Naive thymus-derived CD4-positive, alpha-beta T cell (primary cell): ENCODE measurements at regions not wholly inside any gene's neighbourhood (a gene's known extent, or its start where the extent isn't known, plus 50 kb on each side); places are given as distances from the start of the nearest gene placed in this dataset.

Experiments
- ATAC-seq: fragments of 150-1000 bp; cut with Tn5 transposase; 2 replicates; pipeline ENCODE4 v1.10.0; 2021; ENCODE audit warnings: mild to moderate bottlenecking, moderate library complexity
- CTCF ChIA-PET: fragments of 350-600 bp; sonication (Branson Sonifier 250); formaldehyde crosslinking; loops from one replicate; lab custom pipeline; 2021; ENCODE audit warnings: antibody characterized with exemption; lab: Charles Lee
- POLR2A ChIA-PET: fragments of 350-600 bp; sonication (Branson Sonifier 250); formaldehyde crosslinking; loops from one replicate; lab custom pipeline; 2021; ENCODE audit warnings: antibody characterized with exemption, inconsistent platforms; lab: Charles Lee
- DNase-seq, 9 donors: peaks; one replicate each; pipeline versions ENCODE4 v3.0.0 to v3.0.0-alpha.2; 2020 to 2022; ENCODE audit warnings: mixed read lengths in 1 of 9
- H3K27ac ChIP-seq: one replicate; pipeline ENCODE4 v1.7.0; 2013; ENCODE audit warnings: mild to moderate bottlenecking, low read depth, low read length, moderate library complexity
- H3K27me3 ChIP-seq, 2 donors: one replicate each; pipeline ENCODE4 v1.7.0; 2013; ENCODE audit warnings: low read length in 2 of 2, mild to moderate bottlenecking in 2 of 2, moderate library complexity in 2 of 2; ENCODE audit not compliant: control insufficient read depth in 2 of 2, insufficient read depth in 2 of 2
- H3K36me3 ChIP-seq, 3 experiments: 1 replicate in 2 of 3; 2 replicates in 1 of 3; pipeline ENCODE4 v1.7.0; 2013; ENCODE audit warnings: low read length in 3 of 3, mild to moderate bottlenecking in 3 of 3, moderate library complexity in 1 of 3; ENCODE audit not compliant: insufficient read depth in 3 of 3, control insufficient read depth in 2 of 3
- H3K4me1 ChIP-seq, 2 donors: one replicate each; pipeline ENCODE4 v1.7.0; 2013; ENCODE audit warnings: low read length in 2 of 2, mild to moderate bottlenecking in 2 of 2, moderate library complexity in 1 of 2; ENCODE audit not compliant: control insufficient read depth in 2 of 2, insufficient read depth in 2 of 2
- H3K4me3 ChIP-seq: 2 replicates; pipeline ENCODE4 v1.7.0; 2013; ENCODE audit warnings: mild to moderate bottlenecking, low read length
- H3K9me3 ChIP-seq, 3 experiments: 1 replicate in 2 of 3; 2 replicates in 1 of 3; pipeline ENCODE4 v1.7.0; 2013; ENCODE audit warnings: low read length in 3 of 3; ENCODE audit not compliant: control insufficient read depth in 2 of 3
- H3K27ac Mint-ChIP-seq, 9 donors: one replicate each; pipeline ENCODE4 v1.8.0; 2020 to 2022; ENCODE audit warnings: mixed read lengths in 9 of 9, mild to moderate bottlenecking in 8 of 9, moderate library complexity in 5 of 9, inconsistent platforms in 2 of 9
- H3K27me3 Mint-ChIP-seq, 5 donors: one replicate each; pipeline ENCODE4 v1.8.0; 2021 to 2022; ENCODE audit warnings: mixed read lengths in 5 of 5, mild to moderate bottlenecking in 1 of 5
- H3K36me3 Mint-ChIP-seq, 5 donors: one replicate each; pipeline ENCODE4 v1.8.0; 2020 to 2022; ENCODE audit warnings: mixed read lengths in 5 of 5, mild to moderate bottlenecking in 3 of 5, inconsistent platforms in 1 of 5
- H3K4me1 Mint-ChIP-seq, 7 donors: one replicate each; pipeline ENCODE4 v1.8.0; 2020 to 2022; ENCODE audit warnings: mixed read lengths in 7 of 7, mild to moderate bottlenecking in 3 of 7, inconsistent platforms in 1 of 7
- H3K4me3 Mint-ChIP-seq, 10 donors: one replicate each; pipeline ENCODE4 v1.8.0; 2020 to 2022; ENCODE audit warnings: mild to moderate bottlenecking in 10 of 10, mixed read lengths in 10 of 10, moderate library complexity in 6 of 10, inconsistent platforms in 2 of 10
- H3K9me3 Mint-ChIP-seq, 11 donors: one replicate each; pipeline ENCODE4 v1.8.0; 2020 to 2022; ENCODE audit warnings: mixed read lengths in 11 of 11, mild to moderate bottlenecking in 4 of 11, inconsistent platforms in 1 of 11, moderate library complexity in 1 of 11
- intact Hi-C, 2 donors: fragments of 100-400 bp; cut with micrococcal nuclease; formaldehyde crosslinking; loops; one replicate each; pipeline ENCODE4 v1.15.1; 2023

DNA sequence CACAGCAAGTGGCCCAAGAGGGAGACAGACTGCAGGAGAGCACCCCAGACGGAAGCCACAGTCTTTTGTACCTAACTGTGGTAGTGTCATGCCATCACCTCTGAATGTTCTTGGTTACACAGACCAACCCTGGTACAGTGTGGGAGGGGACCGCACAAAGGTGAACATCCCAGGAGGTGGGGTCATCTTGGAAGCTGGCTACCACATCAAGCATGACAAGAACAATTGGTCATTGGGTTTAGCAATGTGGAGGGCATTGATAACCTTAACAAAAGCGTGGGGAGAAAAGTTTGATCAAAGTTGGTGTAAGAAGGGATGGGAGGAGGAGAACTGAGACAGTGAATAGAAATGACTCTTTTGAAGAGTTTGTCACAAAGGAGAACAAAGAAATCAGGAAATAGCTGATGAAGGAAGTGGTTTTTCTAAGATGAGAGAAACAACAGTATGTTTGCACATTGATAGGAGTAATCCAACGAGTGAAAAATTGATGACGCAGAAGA is 87.1 kb upstream of the CACNA1E start:
- Mint-ChIP-seq H3K4me1 (peaks cover 11 to 50% (median 29%) of the 10 kb centered on the region in 7 donors), H3K27ac (no peak overlapping the region), H3K36me3 (no peaks in the 10 kb centered on the region), H3K27me3 (no peaks in the 10 kb centered on the region), H3K4me3 (no peak overlapping the region), H3K9me3 (no peaks in the 10 kb centered on the region)
- POLR2A ChIA-PET, result interaction anchor here (0.6 to 6.7 kb wide), 10 partner anchors 12 to 374 kb away, joined by 3 to 43 read pairs (median 4); partner anchors contain the start of gene STX6
- Histone ChIP-seq H3K36me3 (no peaks in the 10 kb centered on the region), H3K27ac (peak overlapping the region; percentile 62), H3K4me1 (peaks cover 47 to 82% of the 10 kb centered on the region in 2 donors), H3K4me3 (peak overlapping the region; percentile 3), H3K9me3 (no peaks in the 10 kb centered on the region), H3K27me3 (no peaks in the 10 kb centered on the region)
- DNase-seq (peak; percentile 25 to 89 (median 87)), ATAC-seq (peak; percentile 89)
- intact Hi-C loops, result loop anchor here (1.0 to 5.0 kb wide), 18 partner anchors 11 to 1393 kb away; partner anchors contain the start of genes ACBD6 (in 1 of the 2), IER5 (in 1 of the 2), MR1 (in 1 of the 2) and NPL (in 1 of the 2)
- CTCF ChIA-PET, result interaction anchor here (0.6 to 4.2 kb wide), 9 partner anchors 7 to 263 kb away, joined by 3 to 26 read pairs (median 3); no protein-coding TSS in a partner anchor

DNA sequence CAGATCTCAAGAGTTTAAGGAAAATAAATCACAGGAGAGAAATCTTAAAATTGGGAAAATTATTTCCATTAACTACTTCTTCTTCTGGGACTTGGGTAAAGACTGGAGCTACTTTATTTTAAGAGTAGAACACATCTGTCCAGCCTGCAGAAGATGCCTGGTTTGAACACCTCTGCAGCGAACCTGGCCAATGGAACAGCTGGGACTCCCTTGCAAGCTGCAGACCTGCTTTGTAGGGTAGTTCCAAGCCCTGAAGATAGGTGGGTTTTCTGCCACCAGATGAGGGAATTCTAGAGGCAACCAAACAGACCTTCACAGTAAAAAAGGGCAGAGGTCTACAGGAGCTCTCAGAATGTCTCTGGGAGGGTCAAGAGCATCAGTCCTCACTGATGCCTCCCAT is 86.5 kb upstream of the CACNA1E start:
- ChIA-PET POLR2A (interaction anchor here (0.8 to 6.7 kb wide), 9 partner anchors 11 to 374 kb away, joined by 3 to 43 read pairs (median 4); partner anchors contain the start of gene STX6), CTCF (interaction anchor here (0.6 to 4.2 kb wide), 8 partner anchors 8 to 206 kb away, joined by 3 to 26 read pairs (median 3); no protein-coding TSS in a partner anchor)
- Mint-ChIP-seq H3K36me3 (no peaks in the 10 kb centered on the region), H3K27ac (no peak overlapping the region), H3K27me3 (no peaks in the 10 kb centered on the region), H3K4me1 (peaks cover 17 to 51% (median 35%) of the 10 kb centered on the region in 7 donors), H3K9me3 (no peaks in the 10 kb centered on the region), H3K4me3 (no peak overlapping the region)
- Histone ChIP-seq H3K4me3 (peak overlapping the region; percentile 35), H3K27me3 (no peaks in the 10 kb centered on the region), H3K36me3 (no peaks in the 10 kb centered on the region), H3K4me1 (peaks cover 47 to 85% of the 10 kb centered on the region in 2 donors), H3K27ac (peak overlapping the region; percentile 62), H3K9me3 (no peaks in the 10 kb centered on the region)
- ATAC-seq (no peak), DNase-seq (no peak)
- intact Hi-C loops, result loop anchor here (1.0 to 5.0 kb wide), 18 partner anchors 10 to 1392 kb away; partner anchors contain the start of genes ACBD6 (in 1 of the 2), IER5 (in 1 of the 2), MR1 (in 1 of the 2) and NPL (in 1 of the 2)

DNA sequence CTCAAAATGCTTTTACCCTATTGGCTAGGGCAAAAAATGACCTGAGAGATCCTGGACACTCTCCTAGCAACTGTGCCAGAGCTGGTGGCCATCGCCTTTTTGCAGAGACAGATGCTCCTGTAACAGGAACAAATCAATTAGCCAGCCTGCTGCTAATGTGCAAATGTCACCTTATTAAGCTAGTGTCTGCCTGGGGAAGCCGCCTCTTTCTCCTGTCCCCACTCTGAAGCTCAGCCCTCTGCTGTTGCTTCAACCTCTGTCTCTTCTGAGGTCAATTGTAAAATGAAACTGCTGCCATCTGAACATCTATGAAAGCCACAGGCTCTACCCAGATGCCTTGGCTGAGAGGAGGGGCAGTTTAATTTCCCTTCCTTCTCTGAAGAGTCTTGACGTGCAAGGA is 85.5 kb upstream of the CACNA1E start:
- H3K4me3 Mint-ChIP-seq, result peak overlapping the region in 8 of 10 donors; percentile 57 to 82 (median 74)
- no peaks in the 10 kb centered on the region for H3K36me3 ChIP-seq

DNA sequence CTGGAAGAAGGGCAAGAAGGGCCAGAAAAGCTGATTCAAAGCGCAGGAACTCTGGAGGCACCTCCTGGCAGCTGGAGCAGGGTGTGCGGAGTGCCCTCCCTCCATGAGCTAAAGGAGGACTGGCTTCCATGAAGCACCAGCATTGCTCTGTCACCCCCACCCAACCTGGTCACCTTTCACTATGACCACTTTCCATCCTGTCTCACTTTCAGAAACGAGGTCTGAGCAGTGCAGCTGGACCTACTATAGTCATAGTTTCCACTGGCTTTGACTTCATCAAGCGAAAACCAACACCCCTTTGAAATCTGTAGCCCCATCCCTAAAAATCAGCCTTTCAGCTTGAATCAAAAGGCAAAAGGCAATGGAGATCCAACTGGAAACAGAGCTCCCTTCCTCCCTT is 84.8 kb upstream of the CACNA1E start:
- H3K27me3 ChIP-seq, result no peaks in the 10 kb centered on the region
- ATAC-seq (no peak), DNase-seq (no peak)
- peaks cover 41 to 70% of the 10 kb centered on the region in 2 donors for H3K4me1 ChIP-seq
- Mint-ChIP-seq H3K9me3 (no peaks in the 10 kb centered on the region), H3K36me3 (no peaks in the 10 kb centered on the region), H3K4me3 (peak overlapping the region in 3 of 10 donors; percentile 41 to 82 (median 77)), H3K27me3 (no peaks in the 10 kb centered on the region), H3K27ac (peak overlapping the region in 3 of 9 donors; percentile 71 to 94 (median 83)), H3K4me1 (peaks cover 26 to 49% (median 37%) of the 10 kb centered on the region in 7 donors)
- POLR2A ChIA-PET, result interaction anchor here (0.7 to 6.7 kb wide), 11 partner anchors 10 to 897 kb away, joined by 3 to 43 read pairs (median 4); partner anchors contain the start of gene STX6
- H3K9me3 ChIP-seq, result no peaks in the 10 kb centered on the region
- no peaks in the 10 kb centered on the region for H3K36me3 ChIP-seq
- no peak overlapping the region for H3K4me3 ChIP-seq
- peak overlapping the region; percentile 62 for H3K27ac ChIP-seq
- CTCF ChIA-PET, result interaction anchor here (1.2 to 4.2 kb wide), 7 partner anchors 8 to 208 kb away, joined by 4 to 26 read pairs (median 5); no protein-coding TSS in a partner anchor
- intact Hi-C loops, result loop anchor here (5.0 kb wide), 4 partner anchors 376 to 1219 kb away; partner anchors contain the start of genes STX6 (in 1 of the 2) and XPR1 (in 1 of the 2)

More for the DNA sequence above, 85.5 kb upstream of the CACNA1E start:
- ATAC-seq (peak; percentile 47), DNase-seq (peak in 7 of 9 donors; percentile 24 to 57 (median 45))
- H3K4me1 Mint-ChIP-seq, result peaks cover 26 to 45% (median 41%) of the 10 kb centered on the region in 7 donors
- no peaks in the 10 kb centered on the region for H3K36me3 Mint-ChIP-seq
- no peaks in the 10 kb centered on the region for H3K27me3 Mint-ChIP-seq
- H3K9me3 Mint-ChIP-seq, result no peaks in the 10 kb centered on the region
- Histone ChIP-seq H3K9me3 (no peaks in the 10 kb centered on the region), H3K4me1 (peaks cover 41 to 77% of the 10 kb centered on the region in 2 donors), H3K27me3 (no peaks in the 10 kb centered on the region), H3K27ac (peak overlapping the region; percentile 62), H3K4me3 (peak overlapping the region; percentile 22)
- POLR2A ChIA-PET, result interaction anchor here (0.7 to 6.7 kb wide), 13 partner anchors 10 to 896 kb away, joined by 3 to 43 read pairs (median 4); partner anchors contain the start of gene STX6
- intact Hi-C loops, result loop anchor here (2.0 to 5.0 kb wide), 10 partner anchors 23 to 1391 kb away; partner anchors contain the start of genes ACBD6 (in 1 of the 2), MR1 (in 1 of the 2), NPL (in 1 of the 2) and STX6 (in 1 of the 2)
- peak overlapping the region in 2 of 9 donors; percentile 83 to 94 for H3K27ac Mint-ChIP-seq
- CTCF ChIA-PET, result interaction anchor here (1.3 to 4.2 kb wide), 6 partner anchors 12 to 207 kb away, joined by 3 to 26 read pairs (median 7); no protein-coding TSS in a partner anchor

DNA sequence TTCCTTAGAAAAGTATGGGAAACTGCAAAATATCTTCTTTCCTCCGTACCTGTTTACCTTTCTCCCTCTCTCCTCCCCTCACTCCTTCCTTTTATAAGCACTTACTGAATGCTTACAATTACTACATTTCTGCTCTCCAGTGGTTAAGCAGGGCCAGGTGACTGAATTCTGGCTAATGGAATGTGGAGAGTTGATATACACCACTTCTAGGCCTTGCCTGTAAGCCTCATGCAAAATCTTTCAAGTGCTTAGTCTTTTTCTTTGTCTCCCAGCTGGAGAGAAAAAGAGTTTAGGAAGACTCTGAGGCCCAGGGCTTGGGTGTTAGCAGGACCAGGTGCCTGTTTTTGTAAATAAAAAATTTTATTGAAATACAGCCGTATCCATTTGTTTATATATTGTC is 77.7 kb upstream of the CACNA1E start:
- H3K4me3 ChIP-seq, result no peak overlapping the region
- peaks cover 0 to 4% (median 0%) of the 10 kb centered on the region in 5 donors for H3K27me3 Mint-ChIP-seq
- peaks cover 18 to 60% (median 45%) of the 10 kb centered on the region in 7 donors for H3K4me1 Mint-ChIP-seq
- no peak overlapping the region for H3K4me3 Mint-ChIP-seq
- DNase-seq (no peak), ATAC-seq (no peak)
- no peaks in the 10 kb centered on the region for H3K27me3 ChIP-seq
- H3K27ac Mint-ChIP-seq, result peak overlapping the region in 6 of 9 donors; percentile 14 to 70 (median 50)
- no peaks in the 10 kb centered on the region for H3K36me3 ChIP-seq
- H3K4me1 ChIP-seq, result peaks cover 0 to 22% of the 10 kb centered on the region in 2 donors
- H3K9me3 ChIP-seq, result no peaks in the 10 kb centered on the region
- no peaks in the 10 kb centered on the region for H3K36me3 Mint-ChIP-seq
- H3K9me3 Mint-ChIP-seq, result peaks cover 0 to 2% (median 0%) of the 10 kb centered on the region in 11 donors
- intact Hi-C loops, result no loop called here
- CTCF ChIA-PET, result interaction anchor here (1.0 kb wide), 2 partner anchors 19 to 215 kb away, joined by 3 read pairs; no protein-coding TSS in a partner anchor
- POLR2A ChIA-PET, result interaction anchor here (5.5 kb wide), 1 partner anchor 7 kb away, joined by 43 read pairs; no protein-coding TSS in a partner anchor
- H3K27ac ChIP-seq, result no peak overlapping the region

DNA sequence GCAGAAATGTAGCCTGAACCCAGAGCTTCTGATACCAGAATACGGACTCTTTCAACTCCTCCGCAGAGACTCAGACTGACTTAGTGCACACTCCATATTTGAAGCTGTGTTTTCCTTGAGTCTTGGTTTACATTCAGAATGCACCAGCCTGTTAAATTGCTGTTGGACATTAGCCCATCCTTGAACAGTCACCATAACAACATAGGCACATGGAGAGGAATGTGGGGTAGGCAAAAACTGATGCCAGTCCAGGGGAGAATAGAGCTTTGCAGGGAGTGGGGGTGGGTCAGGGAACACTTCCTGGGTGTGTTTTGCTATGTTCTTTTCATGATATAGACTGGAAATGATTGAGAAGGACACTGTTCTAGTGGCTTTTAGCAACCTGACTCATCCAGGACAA is 76.3 kb upstream of the CACNA1E start:
- H3K4me1 ChIP-seq, result peaks cover 0 to 13% of the 10 kb centered on the region in 2 donors
- Mint-ChIP-seq H3K9me3 (peaks cover 0 to 2% (median 0%) of the 10 kb centered on the region in 11 donors), H3K27me3 (peaks cover 0 to 4% (median 0%) of the 10 kb centered on the region in 5 donors), H3K4me1 (peaks cover 7 to 46% (median 33%) of the 10 kb centered on the region in 7 donors), H3K27ac (peak overlapping the region in 3 of 9 donors; percentile 6 to 15 (median 11)), H3K4me3 (peak overlapping the region in 1 of 10 donors; percentile 12), H3K36me3 (no peaks in the 10 kb centered on the region)
- intact Hi-C loops, result loop anchor here in 1 of 2 donors (1.0 kb wide), 1 partner anchor 11 kb away; no protein-coding TSS in a partner anchor
- CTCF ChIA-PET, result interaction anchor here (1.5 kb wide), 1 partner anchor 16 kb away, joined by 5 read pairs; no protein-coding TSS in a partner anchor
- no peaks in the 10 kb centered on the region for H3K36me3 ChIP-seq
- no peaks in the 10 kb centered on the region for H3K9me3 ChIP-seq
- DNase-seq (no peak), ATAC-seq (no peak)
- no peaks in the 10 kb centered on the region for H3K27me3 ChIP-seq
- H3K27ac ChIP-seq, result no peak overlapping the region
- H3K4me3 ChIP-seq, result no peak overlapping the region
- POLR2A ChIA-PET, result interaction anchor here (1.4 to 5.5 kb wide), 2 partner anchors 9 to 14 kb away, joined by 3 to 43 read pairs; no protein-coding TSS in a partner anchor
